ENCODE measurements at regions not wholly inside any gene's neighbourhood (a gene's known extent, or its start where the extent isn't known, plus 50 kb on each side); places are given as distances from the start of the nearest gene placed in this dataset.

DNA sequence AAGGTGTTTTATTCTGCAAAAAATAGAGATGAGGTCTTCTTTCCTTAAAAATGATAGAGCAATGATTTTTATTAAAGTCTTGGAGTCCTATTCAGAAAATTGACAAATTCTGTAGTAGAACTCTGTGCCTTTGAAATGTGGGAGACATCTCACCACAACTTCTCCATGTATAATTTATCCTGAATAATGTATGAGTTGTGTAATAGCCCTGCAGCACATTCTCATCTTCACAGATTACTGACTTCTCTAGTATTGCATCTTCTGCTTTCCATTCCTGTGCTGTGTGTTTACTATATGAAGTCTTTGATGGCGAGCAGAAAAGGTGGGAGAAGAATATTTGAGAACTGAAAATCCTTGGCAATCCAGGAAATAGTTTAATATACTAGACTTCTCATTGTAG, 255.6 kb downstream of the TTC6 start:
- Histone ChIP-seq H3K9me3 (ENCODE audit: low read length) (no peaks in the 10 kb centered on the region), H3K79me2 (replicated peaks; ENCODE audit: insufficient read depth, low read length) (no peaks in the 10 kb centered on the region), H3K4me3 (ENCODE audit: low read length) (no peak overlapping the region), H3K4me2 (ENCODE audit: low read length) (no peak overlapping the region), H2AFZ (ENCODE audit: low read depth, low read length) (no peak overlapping the region), H3K9ac (ENCODE audit: low read length) (no peak overlapping the region), H3K27me3 (ENCODE audit: insufficient read depth, low read depth, low read length) (no peaks in the 10 kb centered on the region), H3F3A (ENCODE audit: insufficient read depth, low read length, poor library complexity, severe bottlenecking) (no peaks in the 10 kb centered on the region), H3K36me3 (ENCODE audit: insufficient read depth, low read length) (no peaks in the 10 kb centered on the region), H3K9me2 (ENCODE audit: insufficient read depth, low read length) (no peaks in the 10 kb centered on the region), H4K20me1 (ENCODE audit: insufficient read depth) (no peaks in the 10 kb centered on the region), H3K27ac (ENCODE audit: low read length) (no peak overlapping the region)
- TF ChIP-seq, protein P1, sequence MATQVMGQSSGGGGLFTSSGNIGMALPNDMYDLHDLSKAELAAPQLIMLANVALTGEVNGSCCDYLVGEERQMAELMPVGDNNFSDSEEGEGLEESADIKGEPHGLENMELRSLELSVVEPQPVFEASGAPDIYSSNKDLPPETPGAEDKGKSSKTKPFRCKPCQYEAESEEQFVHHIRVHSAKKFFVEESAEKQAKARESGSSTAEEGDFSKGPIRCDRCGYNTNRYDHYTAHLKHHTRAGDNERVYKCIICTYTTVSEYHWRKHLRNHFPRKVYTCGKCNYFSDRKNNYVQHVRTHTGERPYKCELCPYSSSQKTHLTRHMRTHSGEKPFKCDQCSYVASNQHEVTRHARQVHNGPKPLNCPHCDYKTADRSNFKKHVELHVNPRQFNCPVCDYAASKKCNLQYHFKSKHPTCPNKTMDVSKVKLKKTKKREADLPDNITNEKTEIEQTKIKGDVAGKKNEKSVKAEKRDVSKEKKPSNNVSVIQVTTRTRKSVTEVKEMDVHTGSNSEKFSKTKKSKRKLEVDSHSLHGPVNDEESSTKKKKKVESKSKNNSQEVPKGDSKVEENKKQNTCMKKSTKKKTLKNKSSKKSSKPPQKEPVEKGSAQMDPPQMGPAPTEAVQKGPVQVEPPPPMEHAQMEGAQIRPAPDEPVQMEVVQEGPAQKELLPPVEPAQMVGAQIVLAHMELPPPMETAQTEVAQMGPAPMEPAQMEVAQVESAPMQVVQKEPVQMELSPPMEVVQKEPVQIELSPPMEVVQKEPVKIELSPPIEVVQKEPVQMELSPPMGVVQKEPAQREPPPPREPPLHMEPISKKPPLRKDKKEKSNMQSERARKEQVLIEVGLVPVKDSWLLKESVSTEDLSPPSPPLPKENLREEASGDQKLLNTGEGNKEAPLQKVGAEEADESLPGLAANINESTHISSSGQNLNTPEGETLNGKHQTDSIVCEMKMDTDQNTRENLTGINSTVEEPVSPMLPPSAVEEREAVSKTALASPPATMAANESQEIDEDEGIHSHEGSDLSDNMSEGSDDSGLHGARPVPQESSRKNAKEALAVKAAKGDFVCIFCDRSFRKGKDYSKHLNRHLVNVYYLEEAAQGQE (IDR thresholded peaks at IDR 0.05; ENCODE audit: borderline replicate concordance) = no peak
- TF ChIP-seq MXI1 (conservative IDR thresholded peaks at IDR 0.05; ENCODE audit: poor library complexity, severe bottlenecking) (no peak), RAD21 (conservative IDR thresholded peaks at IDR 0.05) (no peak), TAF1 (IDR thresholded peaks at IDR 0.05; ENCODE audit: low read depth) (no peak), EP300 (conservative IDR thresholded peaks at IDR 0.05; ENCODE audit: poor library complexity, severe bottlenecking) (no peak)
- TF ChIP-seq, protein P2, sequence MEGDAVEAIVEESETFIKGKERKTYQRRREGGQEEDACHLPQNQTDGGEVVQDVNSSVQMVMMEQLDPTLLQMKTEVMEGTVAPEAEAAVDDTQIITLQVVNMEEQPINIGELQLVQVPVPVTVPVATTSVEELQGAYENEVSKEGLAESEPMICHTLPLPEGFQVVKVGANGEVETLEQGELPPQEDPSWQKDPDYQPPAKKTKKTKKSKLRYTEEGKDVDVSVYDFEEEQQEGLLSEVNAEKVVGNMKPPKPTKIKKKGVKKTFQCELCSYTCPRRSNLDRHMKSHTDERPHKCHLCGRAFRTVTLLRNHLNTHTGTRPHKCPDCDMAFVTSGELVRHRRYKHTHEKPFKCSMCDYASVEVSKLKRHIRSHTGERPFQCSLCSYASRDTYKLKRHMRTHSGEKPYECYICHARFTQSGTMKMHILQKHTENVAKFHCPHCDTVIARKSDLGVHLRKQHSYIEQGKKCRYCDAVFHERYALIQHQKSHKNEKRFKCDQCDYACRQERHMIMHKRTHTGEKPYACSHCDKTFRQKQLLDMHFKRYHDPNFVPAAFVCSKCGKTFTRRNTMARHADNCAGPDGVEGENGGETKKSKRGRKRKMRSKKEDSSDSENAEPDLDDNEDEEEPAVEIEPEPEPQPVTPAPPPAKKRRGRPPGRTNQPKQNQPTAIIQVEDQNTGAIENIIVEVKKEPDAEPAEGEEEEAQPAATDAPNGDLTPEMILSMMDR (IDR thresholded peaks at IDR 0.05; ENCODE audit: poor library complexity, severe bottlenecking) = no peak

DNA sequence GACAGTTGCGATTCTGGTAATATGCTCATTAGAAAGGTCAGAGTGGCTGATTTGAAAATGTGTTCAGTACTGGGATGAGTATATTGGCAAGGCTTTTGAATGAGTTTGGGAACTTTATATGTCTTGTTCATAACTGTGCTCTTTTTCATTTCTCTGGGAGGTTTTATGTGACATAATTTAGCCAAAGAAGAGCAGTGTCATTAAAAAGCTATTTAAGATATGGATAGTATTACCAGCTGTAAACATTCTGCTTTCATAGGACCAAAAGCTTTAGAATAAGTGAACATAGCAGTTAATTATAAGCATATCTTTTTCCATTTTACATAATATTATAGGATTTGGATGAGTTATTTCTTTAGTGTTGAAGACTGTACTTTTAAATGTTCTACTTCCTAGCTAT, 260.4 kb downstream of the TTC6 start:
- Histone ChIP-seq H2AFZ (ENCODE audit: low read depth, low read length) (no peak overlapping the region), H3K4me2 (ENCODE audit: low read length) (no peak overlapping the region), H3K4me3 (ENCODE audit: low read length) (no peak overlapping the region), H3K9ac (ENCODE audit: low read length) (no peak overlapping the region), H3K36me3 (ENCODE audit: insufficient read depth, low read length) (no peaks in the 10 kb centered on the region), H3K9me2 (ENCODE audit: insufficient read depth, low read length) (no peaks in the 10 kb centered on the region), H3K27ac (ENCODE audit: low read length) (no peak overlapping the region), H4K20me1 (ENCODE audit: insufficient read depth) (no peaks in the 10 kb centered on the region), H3K79me2 (replicated peaks; ENCODE audit: insufficient read depth, low read length) (no peaks in the 10 kb centered on the region), H3K27me3 (ENCODE audit: insufficient read depth, low read depth, low read length) (no peaks in the 10 kb centered on the region), H3K9me3 (ENCODE audit: low read length) (no peaks in the 10 kb centered on the region), H3F3A (ENCODE audit: insufficient read depth, low read length, poor library complexity, severe bottlenecking) (no peaks in the 10 kb centered on the region)
- TF ChIP-seq EP300 (conservative IDR thresholded peaks at IDR 0.05; ENCODE audit: poor library complexity, severe bottlenecking) (no peak), EZH2 (IDR thresholded peaks at IDR 0.05; ENCODE audit: borderline replicate concordance, insufficient read depth, low read length, poor library complexity, severe bottlenecking) (no peak), POLR2AphosphoS5 (IDR thresholded peaks at IDR 0.05) (no peak)

DNA sequence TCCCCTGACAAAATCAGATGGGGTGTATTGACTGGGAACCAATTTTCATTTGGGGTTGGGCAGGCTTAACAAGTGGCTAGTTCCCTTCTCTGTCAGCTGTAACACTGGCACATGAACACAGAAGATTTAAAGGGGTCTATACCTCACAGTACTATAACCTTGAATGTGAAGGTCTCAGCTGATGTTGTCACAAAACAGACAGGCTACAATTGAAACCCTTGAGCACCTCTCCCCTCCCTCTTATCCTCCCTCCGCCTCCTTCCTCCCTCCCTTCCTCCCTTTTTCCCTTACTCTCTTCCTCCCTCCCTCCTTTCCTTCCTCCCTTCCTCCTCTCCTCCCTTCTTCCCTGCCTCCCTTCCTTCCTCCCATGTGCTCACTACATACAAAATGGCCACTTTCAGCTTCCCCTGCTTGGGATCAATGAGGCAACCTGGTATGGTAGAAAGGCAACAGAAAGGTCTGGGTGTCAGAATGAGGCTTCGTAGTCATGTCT, 262.4 kb downstream of the TTC6 start:
- no peak overlapping the region for H3K4me3 ChIP-seq (ENCODE audit: low read length)
- H3K4me2 ChIP-seq (ENCODE audit: low read length) = no peak overlapping the region
- H3F3A ChIP-seq (ENCODE audit: insufficient read depth, low read length, poor library complexity, severe bottlenecking) = no peaks in the 10 kb centered on the region
- TF ChIP-seq RAD21 (conservative IDR thresholded peaks at IDR 0.05) (no peak), EP300 (conservative IDR thresholded peaks at IDR 0.05; ENCODE audit: poor library complexity, severe bottlenecking) (no peak), TAF1 (IDR thresholded peaks at IDR 0.05; ENCODE audit: low read depth) (no peak), POLR2AphosphoS5 (IDR thresholded peaks at IDR 0.05) (no peak), EZH2 (IDR thresholded peaks at IDR 0.05; ENCODE audit: borderline replicate concordance, insufficient read depth, low read length, poor library complexity, severe bottlenecking) (no peak), MXI1 (conservative IDR thresholded peaks at IDR 0.05; ENCODE audit: poor library complexity, severe bottlenecking) (no peak), SMC3 (conservative IDR thresholded peaks at IDR 0.05; ENCODE audit: poor library complexity) (no peak)
- TF ChIP-seq, protein P1 (IDR thresholded peaks at IDR 0.05; ENCODE audit: borderline replicate concordance) = no peak
- TF ChIP-seq, protein P2 (IDR thresholded peaks at IDR 0.05; ENCODE audit: poor library complexity, severe bottlenecking) = no peak
- no peak overlapping the region for H2AFZ ChIP-seq (ENCODE audit: low read depth, low read length)
- H3K27me3 ChIP-seq (ENCODE audit: insufficient read depth, low read depth, low read length) = no peaks in the 10 kb centered on the region
- H3K9ac ChIP-seq (ENCODE audit: low read length) = no peak overlapping the region
- no peak overlapping the region for H3K27ac ChIP-seq (ENCODE audit: low read length)
- H3K36me3 ChIP-seq (ENCODE audit: insufficient read depth, low read length) = no peaks in the 10 kb centered on the region
- no peaks in the 10 kb centered on the region for H3K79me2 ChIP-seq (replicated peaks; ENCODE audit: insufficient read depth, low read length)
- H3K9me3 ChIP-seq (ENCODE audit: low read length) = no peaks in the 10 kb centered on the region
- no peaks in the 10 kb centered on the region for H3K9me2 ChIP-seq (ENCODE audit: insufficient read depth, low read length)
- H4K20me1 ChIP-seq (ENCODE audit: insufficient read depth) = no peaks in the 10 kb centered on the region

Measured in neural cell (in vitro differentiated cells).